Caco-2 (cell line): ENCODE measurements at regions not wholly inside any gene's neighbourhood (a gene's known extent, or its start where the extent isn't known, plus 50 kb on each side); places are given as distances from the start of the nearest gene placed in this dataset.

ENCODE experiments used
- BruUV-seq: library from RNA; stranded (reverse); fragments of 400-500 nt; replicated peaks from 2 replicates; lab custom pipeline; 2021; lab: Mats Ljungman, UMichigan
- CTCF ChIA-PET: fragments of 300-600 bp; sonication (Branson Sonifier 250); formaldehyde crosslinking; loops from one replicate; lab custom pipeline; 2022; ENCODE audit warnings: antibody characterized with exemption; lab: Charles Lee
- POLR2A ChIA-PET: fragments of 300-600 bp; sonication (Branson Sonifier 250); formaldehyde crosslinking; loops from one replicate; lab custom pipeline; 2022; ENCODE audit warnings: antibody characterized with exemption; lab: Charles Lee
- DNase-seq, 2 experiments: peaks; one replicate each; pipeline versions ENCODE4 v3.0.0 to v3.0.0-alpha.2; 2020 to 2022
- H3K27me3 ChIP-seq: replicated peaks from 2 replicates; pipeline ENCODE4 v1.6.0; 2011; ENCODE audit warnings: low read length; ENCODE audit not compliant: control insufficient read depth, insufficient read depth
- H3K36me3 ChIP-seq: 2 replicates; pipeline ENCODE4 v1.5.1; 2011; ENCODE audit warnings: low read length; ENCODE audit not compliant: control insufficient read depth, insufficient read depth
- H3K4me1 ChIP-seq: fragments of 250-450 bp; sonication (Bioruptor Pico); 2 replicates; pipeline ENCODE4 v1.5.1; 2020; ENCODE audit warnings: mild to moderate bottlenecking
- H3K4me3 ChIP-seq: 2 replicates; pipeline ENCODE4 v1.5.1; 2011; ENCODE audit warnings: low read depth, mild to moderate bottlenecking, control low read depth, low read length
- H3K9me3 ChIP-seq: fragments of 250-450 bp; sonication (Bioruptor Pico); 2 replicates; pipeline ENCODE4 v1.5.1; 2020; ENCODE audit warnings: mild to moderate bottlenecking, moderate library complexity
- H3K27ac Mint-ChIP-seq: one replicate; pipeline ENCODE4 v1.8.0; 2022; ENCODE audit warnings: mixed read lengths; ENCODE audit not compliant: unreplicated experiment
- H3K27me3 Mint-ChIP-seq: one replicate; pipeline ENCODE4 v1.8.0; 2022; ENCODE audit warnings: mixed read lengths; ENCODE audit not compliant: insufficient read depth, unreplicated experiment
- H3K36me3 Mint-ChIP-seq: one replicate; pipeline ENCODE4 v1.8.0; 2022; ENCODE audit warnings: mild to moderate bottlenecking, mixed read lengths; ENCODE audit not compliant: insufficient read depth, unreplicated experiment
- H3K4me1 Mint-ChIP-seq: one replicate; pipeline ENCODE4 v1.8.0; 2022; ENCODE audit warnings: low read depth, mixed read lengths; ENCODE audit not compliant: unreplicated experiment
- H3K4me3 Mint-ChIP-seq: one replicate; pipeline ENCODE4 v1.8.0; 2022; ENCODE audit warnings: mild to moderate bottlenecking, moderate library complexity, mixed read lengths; ENCODE audit not compliant: unreplicated experiment
- H3K9me3 Mint-ChIP-seq: one replicate; pipeline ENCODE4 v1.8.0; 2022; ENCODE audit warnings: mixed read lengths; ENCODE audit not compliant: unreplicated experiment
- intact Hi-C: fragments of 100-400 bp; cut with micrococcal nuclease; formaldehyde crosslinking; loops from one replicate; pipeline ENCODE4 v1.10.0; 2022; ENCODE audit not compliant: unreplicated experiment
- TF ChIP-seq, protein P1 (sequence below), 2 experiments: fragments of 200-600 bp in 1 of 2; IDR thresholded peaks; 1 replicate in 1 of 2; 2 replicates in 1 of 2; pipeline versions ENCODE4 v1.5.1 to v1.8.0; 2011 to 2022; ENCODE audit warnings: antibody characterized with exemption in 1 of 2, control low read depth in 1 of 2, inconsistent platforms in 1 of 2, low read depth in 1 of 2, low read length in 1 of 2, mild to moderate bottlenecking in 1 of 2, moderate library complexity in 1 of 2; ENCODE audit not compliant: insufficient read depth in 1 of 2, severe bottlenecking in 1 of 2, unreplicated experiment in 1 of 2

DNA sequence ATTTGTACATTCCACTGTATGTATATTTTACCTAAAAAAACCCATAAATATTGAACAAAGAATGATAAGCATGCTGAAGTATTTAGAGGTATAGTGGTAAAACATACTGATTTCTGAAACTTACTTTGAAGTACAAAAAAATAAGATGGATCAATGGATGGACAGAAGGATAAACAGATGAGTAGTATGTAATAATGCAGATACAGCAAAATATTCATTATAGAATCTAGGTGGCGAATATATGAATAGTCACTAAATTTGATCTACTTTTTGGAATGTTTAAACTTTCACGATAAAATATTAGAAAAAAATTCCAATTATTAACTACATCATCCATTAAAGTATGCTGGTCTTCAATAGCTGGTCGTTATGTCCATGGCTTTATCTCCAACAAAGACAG, 51.9 kb upstream of the GNB4 start:
- ChIA-PET POLR2A (no interaction called here), CTCF (no interaction called here)
- H3K36me3 ChIP-seq = no peaks in the 10 kb centered on the region
- H3K4me3 Mint-ChIP-seq = no peak overlapping the region
- H3K4me1 ChIP-seq = peaks cover 21% of the 10 kb centered on the region
- intact Hi-C loops = no loop called here
- peaks cover 1% of the 10 kb centered on the region; the same call in 1 of the 2 replicates for H3K27me3 ChIP-seq
- H3K27me3 Mint-ChIP-seq = peaks cover 29% of the 10 kb centered on the region
- H3K27ac Mint-ChIP-seq = no peak overlapping the region
- 0 out of 2 replicates have a peak, but pooled peaks cover 5% of the 10 kb centered on the region for H3K9me3 ChIP-seq
- H3K9me3 Mint-ChIP-seq = peaks cover 3% of the 10 kb centered on the region
- no peaks in the 10 kb centered on the region for H3K36me3 Mint-ChIP-seq
- DNase-seq = no peak
- H3K4me1 Mint-ChIP-seq = peaks cover 12% of the 10 kb centered on the region
- no peak overlapping the region for H3K4me3 ChIP-seq
- no TSS peak for BruUV-seq
- TF ChIP-seq, protein P1, sequence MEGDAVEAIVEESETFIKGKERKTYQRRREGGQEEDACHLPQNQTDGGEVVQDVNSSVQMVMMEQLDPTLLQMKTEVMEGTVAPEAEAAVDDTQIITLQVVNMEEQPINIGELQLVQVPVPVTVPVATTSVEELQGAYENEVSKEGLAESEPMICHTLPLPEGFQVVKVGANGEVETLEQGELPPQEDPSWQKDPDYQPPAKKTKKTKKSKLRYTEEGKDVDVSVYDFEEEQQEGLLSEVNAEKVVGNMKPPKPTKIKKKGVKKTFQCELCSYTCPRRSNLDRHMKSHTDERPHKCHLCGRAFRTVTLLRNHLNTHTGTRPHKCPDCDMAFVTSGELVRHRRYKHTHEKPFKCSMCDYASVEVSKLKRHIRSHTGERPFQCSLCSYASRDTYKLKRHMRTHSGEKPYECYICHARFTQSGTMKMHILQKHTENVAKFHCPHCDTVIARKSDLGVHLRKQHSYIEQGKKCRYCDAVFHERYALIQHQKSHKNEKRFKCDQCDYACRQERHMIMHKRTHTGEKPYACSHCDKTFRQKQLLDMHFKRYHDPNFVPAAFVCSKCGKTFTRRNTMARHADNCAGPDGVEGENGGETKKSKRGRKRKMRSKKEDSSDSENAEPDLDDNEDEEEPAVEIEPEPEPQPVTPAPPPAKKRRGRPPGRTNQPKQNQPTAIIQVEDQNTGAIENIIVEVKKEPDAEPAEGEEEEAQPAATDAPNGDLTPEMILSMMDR (IDR thresholded peaks at IDR 0.05; ENCODE audit: insufficient read depth in 1 of 2, low read depth in 1 of 2, low read length in 1 of 2, severe bottlenecking in 1 of 2, unreplicated experiment in 1 of 2) = no peak

DNA sequence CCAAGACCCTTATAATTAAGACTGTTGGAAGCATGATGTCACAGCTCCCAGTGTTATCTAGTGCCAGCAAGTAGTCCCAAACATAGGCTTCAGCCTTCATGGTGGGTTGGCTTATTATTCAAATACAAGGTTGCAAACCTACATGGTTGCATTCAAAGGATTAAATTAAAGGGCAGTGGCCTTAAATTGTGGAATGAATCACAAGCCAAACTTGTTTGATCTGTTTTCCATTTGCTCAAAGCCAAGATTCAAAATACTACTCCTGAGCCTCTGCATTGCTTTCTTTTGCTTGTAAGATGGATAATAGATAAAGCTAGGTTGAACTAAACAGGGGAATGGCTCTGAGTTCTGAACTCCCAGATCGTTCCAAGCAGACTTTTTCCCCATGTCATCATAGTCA, 52.4 kb upstream of the GNB4 start:
- CTCF ChIA-PET = no interaction called here

DNA sequence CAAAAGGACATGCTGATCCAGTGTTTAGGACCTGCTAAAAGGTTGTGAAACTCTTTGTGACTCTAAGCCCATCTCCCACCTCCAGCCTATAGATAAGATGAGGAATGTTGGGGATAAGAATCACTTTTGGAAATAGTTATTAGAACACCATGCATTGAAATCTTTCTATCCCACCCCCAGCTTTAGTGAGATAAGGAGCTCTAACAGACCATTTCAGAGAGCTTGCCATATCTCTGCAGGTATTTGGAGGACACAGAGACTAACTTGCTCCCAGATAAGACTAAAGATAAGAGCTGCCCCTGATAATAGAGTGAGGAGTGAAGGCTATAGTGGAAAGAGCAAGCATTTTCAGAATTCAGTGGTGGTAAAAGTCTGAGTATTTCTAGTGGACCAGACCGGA, 53.1 kb upstream of the GNB4 start:
- Mint-ChIP-seq H3K4me3 (no peak overlapping the region), H3K27me3 (peaks cover 28% of the 10 kb centered on the region), H3K4me1 (peaks cover 12% of the 10 kb centered on the region), H3K9me3 (no peaks in the 10 kb centered on the region), H3K27ac (no peak overlapping the region), H3K36me3 (no peaks in the 10 kb centered on the region)
- no peak overlapping the region for H3K4me3 ChIP-seq
- peaks cover 1% of the 10 kb centered on the region; the same call in 1 of the 2 replicates for H3K27me3 ChIP-seq
- peaks cover 21% of the 10 kb centered on the region for H3K4me1 ChIP-seq
- H3K9me3 ChIP-seq = 0 out of 2 replicates have a peak, but pooled peaks cover 5% of the 10 kb centered on the region
- TF ChIP-seq, protein P1 (IDR thresholded peaks at IDR 0.05; ENCODE audit: insufficient read depth in 1 of 2, low read depth in 1 of 2, low read length in 1 of 2, severe bottlenecking in 1 of 2, unreplicated experiment in 1 of 2) = no peak
- intact Hi-C loops = loop anchor here (1.0 to 2.0 kb wide), 3 partner anchors 43 to 66 kb away; partner anchors contain the start of gene GNB4
- ChIA-PET POLR2A (no interaction called here), CTCF (interaction anchor here (0.7 to 1.2 kb wide), 2 partner anchors 43 to 58 kb away, joined by 3 read pairs; partner anchors contain the start of gene ACTL6A)
- BruUV-seq = no TSS peak
- peak; percentile 57 to 61 for DNase-seq
- no peaks in the 10 kb centered on the region for H3K36me3 ChIP-seq

More for the DNA sequence above, 52.4 kb upstream of the GNB4 start:
- H3K4me1 Mint-ChIP-seq = peaks cover 12% of the 10 kb centered on the region
- no peak overlapping the region for H3K4me3 Mint-ChIP-seq
- no TSS peak for BruUV-seq
- no peak overlapping the region for H3K27ac Mint-ChIP-seq
- POLR2A ChIA-PET = no interaction called here
- TF ChIP-seq, protein P1 (IDR thresholded peaks at IDR 0.05; ENCODE audit: insufficient read depth in 1 of 2, low read depth in 1 of 2, low read length in 1 of 2, severe bottlenecking in 1 of 2, unreplicated experiment in 1 of 2) = no peak
- H3K36me3 Mint-ChIP-seq = no peaks in the 10 kb centered on the region
- H3K27me3 Mint-ChIP-seq = peaks cover 28% of the 10 kb centered on the region
- Histone ChIP-seq H3K9me3 (0 out of 2 replicates have a peak, but pooled peaks cover 5% of the 10 kb centered on the region), H3K36me3 (no peaks in the 10 kb centered on the region), H3K4me1 (peaks cover 21% of the 10 kb centered on the region), H3K4me3 (no peak overlapping the region), H3K27me3 (peaks cover 1% of the 10 kb centered on the region; the same call in 1 of the 2 replicates)
- intact Hi-C loops = loop anchor here (1.0 to 2.0 kb wide), 3 partner anchors 44 to 65 kb away; partner anchors contain the start of gene GNB4
- H3K9me3 Mint-ChIP-seq = no peaks in the 10 kb centered on the region
- no peak for DNase-seq
